Caco-2 (cell line): ENCODE measurements at regions not wholly inside any gene's neighbourhood (a gene's known extent, or its start where the extent isn't known, plus 50 kb on each side); places are given as distances from the start of the nearest gene placed in this dataset.

ENCODE experiments used
- BruUV-seq: library from RNA; stranded (reverse); fragments of 400-500 nt; replicated peaks from 2 replicates; lab custom pipeline; 2021; lab: Mats Ljungman, UMichigan
- CTCF ChIA-PET: fragments of 300-600 bp; sonication (Branson Sonifier 250); formaldehyde crosslinking; loops from one replicate; lab custom pipeline; 2022; ENCODE audit warnings: antibody characterized with exemption; lab: Charles Lee
- POLR2A ChIA-PET: fragments of 300-600 bp; sonication (Branson Sonifier 250); formaldehyde crosslinking; loops from one replicate; lab custom pipeline; 2022; ENCODE audit warnings: antibody characterized with exemption; lab: Charles Lee
- DNase-seq, 2 experiments: peaks; one replicate each; pipeline versions ENCODE4 v3.0.0 to v3.0.0-alpha.2; 2020 to 2022
- H3K27me3 ChIP-seq: replicated peaks from 2 replicates; pipeline ENCODE4 v1.6.0; 2011; ENCODE audit warnings: low read length; ENCODE audit not compliant: control insufficient read depth, insufficient read depth
- H3K36me3 ChIP-seq: 2 replicates; pipeline ENCODE4 v1.5.1; 2011; ENCODE audit warnings: low read length; ENCODE audit not compliant: control insufficient read depth, insufficient read depth
- H3K4me1 ChIP-seq: fragments of 250-450 bp; sonication (Bioruptor Pico); 2 replicates; pipeline ENCODE4 v1.5.1; 2020; ENCODE audit warnings: mild to moderate bottlenecking
- H3K4me3 ChIP-seq: 2 replicates; pipeline ENCODE4 v1.5.1; 2011; ENCODE audit warnings: low read depth, mild to moderate bottlenecking, control low read depth, low read length
- H3K9me3 ChIP-seq: fragments of 250-450 bp; sonication (Bioruptor Pico); 2 replicates; pipeline ENCODE4 v1.5.1; 2020; ENCODE audit warnings: mild to moderate bottlenecking, moderate library complexity
- H3K27ac Mint-ChIP-seq: one replicate; pipeline ENCODE4 v1.8.0; 2022; ENCODE audit warnings: mixed read lengths; ENCODE audit not compliant: unreplicated experiment
- H3K27me3 Mint-ChIP-seq: one replicate; pipeline ENCODE4 v1.8.0; 2022; ENCODE audit warnings: mixed read lengths; ENCODE audit not compliant: insufficient read depth, unreplicated experiment
- H3K36me3 Mint-ChIP-seq: one replicate; pipeline ENCODE4 v1.8.0; 2022; ENCODE audit warnings: mild to moderate bottlenecking, mixed read lengths; ENCODE audit not compliant: insufficient read depth, unreplicated experiment
- H3K4me1 Mint-ChIP-seq: one replicate; pipeline ENCODE4 v1.8.0; 2022; ENCODE audit warnings: low read depth, mixed read lengths; ENCODE audit not compliant: unreplicated experiment
- H3K4me3 Mint-ChIP-seq: one replicate; pipeline ENCODE4 v1.8.0; 2022; ENCODE audit warnings: mild to moderate bottlenecking, moderate library complexity, mixed read lengths; ENCODE audit not compliant: unreplicated experiment
- H3K9me3 Mint-ChIP-seq: one replicate; pipeline ENCODE4 v1.8.0; 2022; ENCODE audit warnings: mixed read lengths; ENCODE audit not compliant: unreplicated experiment
- intact Hi-C: fragments of 100-400 bp; cut with micrococcal nuclease; formaldehyde crosslinking; loops from one replicate; pipeline ENCODE4 v1.10.0; 2022; ENCODE audit not compliant: unreplicated experiment
- TF ChIP-seq, protein P1 (sequence below), 2 experiments: fragments of 200-600 bp in 1 of 2; IDR thresholded peaks; 1 replicate in 1 of 2; 2 replicates in 1 of 2; pipeline versions ENCODE4 v1.5.1 to v1.8.0; 2011 to 2022; ENCODE audit warnings: antibody characterized with exemption in 1 of 2, control low read depth in 1 of 2, inconsistent platforms in 1 of 2, low read depth in 1 of 2, low read length in 1 of 2, mild to moderate bottlenecking in 1 of 2, moderate library complexity in 1 of 2; ENCODE audit not compliant: insufficient read depth in 1 of 2, severe bottlenecking in 1 of 2, unreplicated experiment in 1 of 2

GRCh38 chr4:38354421-38354820 lies 309.6 kb upstream of the KLF3 start:
- Mint-ChIP-seq H3K27ac (no peak overlapping the region), H3K36me3 (no peaks in the 10 kb centered on the region), H3K9me3 (no peaks in the 10 kb centered on the region), H3K4me3 (no peak overlapping the region), H3K4me1 (no peaks in the 10 kb centered on the region), H3K27me3 (no peaks in the 10 kb centered on the region)
- TF ChIP-seq, protein P1, sequence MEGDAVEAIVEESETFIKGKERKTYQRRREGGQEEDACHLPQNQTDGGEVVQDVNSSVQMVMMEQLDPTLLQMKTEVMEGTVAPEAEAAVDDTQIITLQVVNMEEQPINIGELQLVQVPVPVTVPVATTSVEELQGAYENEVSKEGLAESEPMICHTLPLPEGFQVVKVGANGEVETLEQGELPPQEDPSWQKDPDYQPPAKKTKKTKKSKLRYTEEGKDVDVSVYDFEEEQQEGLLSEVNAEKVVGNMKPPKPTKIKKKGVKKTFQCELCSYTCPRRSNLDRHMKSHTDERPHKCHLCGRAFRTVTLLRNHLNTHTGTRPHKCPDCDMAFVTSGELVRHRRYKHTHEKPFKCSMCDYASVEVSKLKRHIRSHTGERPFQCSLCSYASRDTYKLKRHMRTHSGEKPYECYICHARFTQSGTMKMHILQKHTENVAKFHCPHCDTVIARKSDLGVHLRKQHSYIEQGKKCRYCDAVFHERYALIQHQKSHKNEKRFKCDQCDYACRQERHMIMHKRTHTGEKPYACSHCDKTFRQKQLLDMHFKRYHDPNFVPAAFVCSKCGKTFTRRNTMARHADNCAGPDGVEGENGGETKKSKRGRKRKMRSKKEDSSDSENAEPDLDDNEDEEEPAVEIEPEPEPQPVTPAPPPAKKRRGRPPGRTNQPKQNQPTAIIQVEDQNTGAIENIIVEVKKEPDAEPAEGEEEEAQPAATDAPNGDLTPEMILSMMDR (IDR thresholded peaks at IDR 0.05; ENCODE audit: insufficient read depth in 1 of 2, low read depth in 1 of 2, low read length in 1 of 2, severe bottlenecking in 1 of 2, unreplicated experiment in 1 of 2), result no peak
- Histone ChIP-seq H3K4me1 (no peaks in the 10 kb centered on the region), H3K9me3 (no peaks in the 10 kb centered on the region), H3K36me3 (no peaks in the 10 kb centered on the region), H3K27me3 (no peaks in the 10 kb centered on the region; the same call in 1 of the 2 replicates), H3K4me3 (no peak overlapping the region)
- POLR2A ChIA-PET, result no interaction called here
- BruUV-seq, result no TSS peak
- intact Hi-C loops, result no loop called here
- DNase-seq, result no peak
- CTCF ChIA-PET, result no interaction called here

DNA sequence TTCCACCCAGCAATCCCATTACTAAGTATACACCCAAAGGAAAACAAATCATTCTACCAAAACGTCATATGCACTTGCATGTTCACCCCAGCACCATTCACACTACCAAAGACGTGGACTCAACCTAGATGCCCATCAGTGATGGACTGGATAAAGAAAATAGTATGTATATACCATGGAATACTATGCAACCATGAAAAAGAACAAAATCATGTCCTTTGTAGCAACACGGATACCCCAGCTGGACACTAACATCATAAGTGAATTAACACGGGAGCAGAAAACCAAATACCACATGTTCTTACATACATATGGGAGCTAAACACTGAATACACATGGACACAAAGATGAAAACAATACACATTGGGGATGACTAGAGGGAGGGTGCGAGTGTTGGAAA lies 309.1 kb upstream of the KLF3 start:
- Histone ChIP-seq H3K27me3 (no peaks in the 10 kb centered on the region; the same call in 1 of the 2 replicates), H3K9me3 (no peaks in the 10 kb centered on the region), H3K36me3 (no peaks in the 10 kb centered on the region), H3K4me3 (no peak overlapping the region), H3K4me1 (no peaks in the 10 kb centered on the region)
- no peak for DNase-seq
- Mint-ChIP-seq H3K27me3 (no peaks in the 10 kb centered on the region), H3K36me3 (no peaks in the 10 kb centered on the region), H3K9me3 (no peaks in the 10 kb centered on the region), H3K27ac (no peak overlapping the region), H3K4me3 (no peak overlapping the region), H3K4me1 (no peaks in the 10 kb centered on the region)
- CTCF ChIA-PET, result no interaction called here
- TF ChIP-seq, protein P1 (IDR thresholded peaks at IDR 0.05; ENCODE audit: insufficient read depth in 1 of 2, low read depth in 1 of 2, low read length in 1 of 2, severe bottlenecking in 1 of 2, unreplicated experiment in 1 of 2), result no peak
- no TSS peak for BruUV-seq
- intact Hi-C loops, result no loop called here
- POLR2A ChIA-PET, result no interaction called here

GRCh38 chr4:38356686-38357085 lies 307.3 kb upstream of the KLF3 start:
- H3K4me3 Mint-ChIP-seq, result no peak overlapping the region
- no TSS peak for BruUV-seq
- H3K4me1 ChIP-seq, result no peaks in the 10 kb centered on the region
- ChIA-PET CTCF (no interaction called here), POLR2A (no interaction called here)
- H3K27me3 ChIP-seq, result no peaks in the 10 kb centered on the region
- no peaks in the 10 kb centered on the region for H3K9me3 ChIP-seq
- H3K4me3 ChIP-seq, result no peak overlapping the region
- TF ChIP-seq, protein P1 (IDR thresholded peaks at IDR 0.05; ENCODE audit: insufficient read depth in 1 of 2, low read depth in 1 of 2, low read length in 1 of 2, severe bottlenecking in 1 of 2, unreplicated experiment in 1 of 2), result no peak
- H3K36me3 ChIP-seq, result no peaks in the 10 kb centered on the region
- H3K36me3 Mint-ChIP-seq, result no peaks in the 10 kb centered on the region
- no peak overlapping the region for H3K27ac Mint-ChIP-seq
- intact Hi-C loops, result no loop called here
- H3K9me3 Mint-ChIP-seq, result no peaks in the 10 kb centered on the region
- no peaks in the 10 kb centered on the region for H3K27me3 Mint-ChIP-seq
- H3K4me1 Mint-ChIP-seq, result no peaks in the 10 kb centered on the region
- DNase-seq, result no peak
